GM18868 (cell line): ENCODE measurements at regions not wholly inside any gene's neighbourhood (a gene's known extent, or its start where the extent isn't known, plus 50 kb on each side); places are given as distances from the start of the nearest gene placed in this dataset.
A peak's percentile ranks its signal among the peaks of the same experiment; 100 is the strongest.

Experiments used
- ATAC-seq: cut with Tn5 transposase; IDR thresholded peaks from one replicate; pipeline ENCODE4 v1.9.1; 2021; ENCODE audit warnings: mild to moderate bottlenecking, moderate library complexity; ENCODE audit not compliant: unreplicated experiment

GRCh38 chr6:105509506-105510331 lies 106.8 kb upstream of the PREP start:
- no peak for ATAC-seq

GRCh38 chr6:105507811-105508210 lies 104.9 kb upstream of the PREP start:
- ATAC-seq = no peak

- no peak for ATAC-seq
These were observed 101.8 kb upstream of the PREP start for GRCh38 chr6:105504706-105505105.

- ATAC-seq = no peak
These were observed 100.8 kb upstream of the PREP start for GRCh38 chr6:105503641-105504040.

- no peak for ATAC-seq
These were observed 99.0 kb upstream of the PREP start for GRCh38 chr6:105501826-105502344.

GRCh38 chr6:105501246-105501645 lies 98.4 kb upstream of the PREP start:
- ATAC-seq = no peak

- ATAC-seq = no peak
These were observed 97.8 kb upstream of the PREP start for GRCh38 chr6:105500693-105501092.

- ATAC-seq = no peak
These were observed 97.0 kb upstream of the PREP start for GRCh38 chr6:105499931-105500330.

- no peak for ATAC-seq
These were observed 96.4 kb upstream of the PREP start for GRCh38 chr6:105499136-105499870.

GRCh38 chr6:105497549-105497948 lies 94.7 kb upstream of the PREP start:
- no peak for ATAC-seq

- ATAC-seq = peak; percentile 43
These were observed 92.6 kb upstream of the PREP start for GRCh38 chr6:105495515-105495914.

GRCh38 chr6:105494688-105495087 lies 91.8 kb upstream of the PREP start:
- no peak for ATAC-seq

- no peak for ATAC-seq
These were observed 90.9 kb upstream of the PREP start for GRCh38 chr6:105493736-105494135.

GRCh38 chr6:105492706-105493673 lies 90.1 kb upstream of the PREP start:
- peak; percentile 84 for ATAC-seq

GRCh38 chr6:105489216-105489530 lies 86.3 kb upstream of the PREP start:
- no peak for ATAC-seq

- ATAC-seq = no peak
These were observed 85.8 kb upstream of the PREP start for GRCh38 chr6:105488516-105489215.

- no peak for ATAC-seq
These were observed 84.3 kb upstream of the PREP start for GRCh38 chr6:105487040-105487790.

GRCh38 chr6:105485456-105485855 lies 82.6 kb upstream of the PREP start:
- no peak for ATAC-seq

- peak; percentile 43 for ATAC-seq
These were observed 81.6 kb upstream of the PREP start for GRCh38 chr6:105484238-105485161.
